ENCODE measurements at regions not wholly inside any gene's neighbourhood (a gene's known extent, or its start where the extent isn't known, plus 50 kb on each side); places are given as distances from the start of the nearest gene placed in this dataset.
"Not testable (repeated sequence)": the region's sequence is repeated elsewhere in the genome, so short reads cannot be mapped to it uniquely, and the experiment has no call there.

DNA sequence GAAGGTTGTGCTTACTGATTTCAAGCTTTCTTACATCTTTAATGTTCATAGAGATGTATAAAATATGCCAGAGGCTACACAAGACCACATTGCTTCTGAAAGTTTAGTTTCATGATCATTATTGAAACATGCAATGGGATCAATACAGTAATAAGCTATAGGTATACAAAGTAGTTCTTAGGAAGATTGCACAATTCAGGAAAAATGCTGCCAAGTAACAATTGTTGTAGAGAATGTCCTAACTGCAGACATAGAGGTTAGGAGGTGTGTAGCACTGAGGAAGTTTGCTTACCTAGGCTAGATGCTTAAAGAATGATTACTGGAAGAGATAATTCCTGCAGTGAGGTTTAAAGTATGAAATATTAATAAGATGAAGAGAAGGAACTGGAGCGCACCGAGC is 259.5 kb upstream of the CYRIA start:
- Histone ChIP-seq H4K20me1 (ENCODE audit: control insufficient read depth, insufficient read depth) (no peaks in the 10 kb centered on the region), H3K4me3 (no peak overlapping the region), H3K79me2 (ENCODE audit: control insufficient read depth, insufficient read depth, low read length) (no peaks in the 10 kb centered on the region), H3K4me2 (ENCODE audit: control insufficient read depth, insufficient read depth) (no peak overlapping the region), H3K9ac (ENCODE audit: control insufficient read depth, insufficient read depth, low read length) (no peak overlapping the region), H3K27ac (ENCODE audit: control insufficient read depth, insufficient read depth) (no peak overlapping the region), H2AFZ (ENCODE audit: control insufficient read depth, low read depth, low read length) (no peak overlapping the region), H3K36me3 (ENCODE audit: control insufficient read depth in 2 of 2, insufficient read depth in 2 of 2, low read length in 1 of 2) (no peaks in the 10 kb centered on the region), H3K9me3 (replicated peaks; ENCODE audit: control insufficient read depth, insufficient read depth, low read length) (no peaks in the 10 kb centered on the region), H3K27me3 (replicated peaks in 1 of 2; ENCODE audit: control insufficient read depth in 2 of 2, insufficient read depth in 2 of 2, low read length in 1 of 2) (no peaks in the 10 kb centered on the region), H3K4me1 (ENCODE audit: control insufficient read depth, insufficient read depth, low read length) (no peaks in the 10 kb centered on the region)
- TF ChIP-seq YY1 (IDR thresholded peaks at IDR 0.05; ENCODE audit: low read depth, low read length) (no peak), BRCA1 (IDR thresholded peaks at IDR 0.05; ENCODE audit: low read depth, low read length) (no peak), SRF (IDR thresholded peaks at IDR 0.05; ENCODE audit: low read depth in 2 of 2, low read length in 2 of 2) (no peak), SMC3 (IDR thresholded peaks at IDR 0.05; ENCODE audit: borderline replicate concordance, low read length) (no peak), NFYB (IDR thresholded peaks at IDR 0.05; ENCODE audit: insufficient read depth, low read depth, low read length) (no peak), NFYA (IDR thresholded peaks at IDR 0.05; ENCODE audit: borderline replicate concordance, low read depth, low read length) (no peak), ETV6 (conservative IDR thresholded peaks at IDR 0.05 in 1 of 2, IDR thresholded peaks at IDR 0.05 in 1 of 2; ENCODE audit: borderline replicate concordance in 1 of 2, low read depth in 1 of 2) (no peak), EED (IDR thresholded peaks at IDR 0.05; ENCODE audit: low read depth) (no peak), MEF2B (IDR thresholded peaks at IDR 0.05; ENCODE audit: partially characterized antibody, poor library complexity, severe bottlenecking) (no peak), ZNF207 (IDR thresholded peaks at IDR 0.05; ENCODE audit: borderline replicate concordance) (no peak), EP300 (IDR thresholded peaks at IDR 0.05; ENCODE audit: borderline replicate concordance in 1 of 2, control insufficient read depth in 1 of 2, low read depth in 2 of 2, low read length in 2 of 2) (no peak), RAD51 (IDR thresholded peaks at IDR 0.05) (no peak)
- TF ChIP-seq, protein P1, sequence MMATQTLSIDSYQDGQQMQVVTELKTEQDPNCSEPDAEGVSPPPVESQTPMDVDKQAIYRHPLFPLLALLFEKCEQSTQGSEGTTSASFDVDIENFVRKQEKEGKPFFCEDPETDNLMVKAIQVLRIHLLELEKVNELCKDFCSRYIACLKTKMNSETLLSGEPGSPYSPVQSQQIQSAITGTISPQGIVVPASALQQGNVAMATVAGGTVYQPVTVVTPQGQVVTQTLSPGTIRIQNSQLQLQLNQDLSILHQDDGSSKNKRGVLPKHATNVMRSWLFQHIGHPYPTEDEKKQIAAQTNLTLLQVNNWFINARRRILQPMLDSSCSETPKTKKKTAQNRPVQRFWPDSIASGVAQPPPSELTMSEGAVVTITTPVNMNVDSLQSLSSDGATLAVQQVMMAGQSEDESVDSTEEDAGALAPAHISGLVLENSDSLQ (IDR thresholded peaks at IDR 0.05) = no peak
- TF ChIP-seq, protein P2, sequence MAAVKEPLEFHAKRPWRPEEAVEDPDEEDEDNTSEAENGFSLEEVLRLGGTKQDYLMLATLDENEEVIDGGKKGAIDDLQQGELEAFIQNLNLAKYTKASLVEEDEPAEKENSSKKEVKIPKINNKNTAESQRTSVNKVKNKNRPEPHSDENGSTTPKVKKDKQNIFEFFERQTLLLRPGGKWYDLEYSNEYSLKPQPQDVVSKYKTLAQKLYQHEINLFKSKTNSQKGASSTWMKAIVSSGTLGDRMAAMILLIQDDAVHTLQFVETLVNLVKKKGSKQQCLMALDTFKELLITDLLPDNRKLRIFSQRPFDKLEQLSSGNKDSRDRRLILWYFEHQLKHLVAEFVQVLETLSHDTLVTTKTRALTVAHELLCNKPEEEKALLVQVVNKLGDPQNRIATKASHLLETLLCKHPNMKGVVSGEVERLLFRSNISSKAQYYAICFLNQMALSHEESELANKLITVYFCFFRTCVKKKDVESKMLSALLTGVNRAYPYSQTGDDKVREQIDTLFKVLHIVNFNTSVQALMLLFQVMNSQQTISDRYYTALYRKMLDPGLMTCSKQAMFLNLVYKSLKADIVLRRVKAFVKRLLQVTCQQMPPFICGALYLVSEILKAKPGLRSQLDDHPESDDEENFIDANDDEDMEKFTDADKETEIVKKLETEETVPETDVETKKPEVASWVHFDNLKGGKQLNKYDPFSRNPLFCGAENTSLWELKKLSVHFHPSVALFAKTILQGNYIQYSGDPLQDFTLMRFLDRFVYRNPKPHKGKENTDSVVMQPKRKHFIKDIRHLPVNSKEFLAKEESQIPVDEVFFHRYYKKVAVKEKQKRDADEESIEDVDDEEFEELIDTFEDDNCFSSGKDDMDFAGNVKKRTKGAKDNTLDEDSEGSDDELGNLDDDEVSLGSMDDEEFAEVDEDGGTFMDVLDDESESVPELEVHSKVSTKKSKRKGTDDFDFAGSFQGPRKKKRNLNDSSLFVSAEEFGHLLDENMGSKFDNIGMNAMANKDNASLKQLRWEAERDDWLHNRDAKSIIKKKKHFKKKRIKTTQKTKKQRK (IDR thresholded peaks at IDR 0.05; ENCODE audit: low read depth, low read length) = no peak
- SMC1A ChIA-PET (ENCODE audit: uncharacterized antibody, unreplicated experiment) = interaction anchor here (1.1 to 1.4 kb wide), 2 partner anchors 35 to 384 kb away, joined by 3 to 4 read pairs; no protein-coding TSS in a partner anchor
- CTCF ChIA-PET = interaction anchor here (0.7 kb wide), 1 partner anchor 52 kb away, joined by 3 read pairs; no protein-coding TSS in a partner anchor
- RAD21 ChIA-PET (ENCODE audit: unreplicated experiment) = no interaction called here
- in situ Hi-C loops (cut with MboI) = no loop called here
- WGBS (ENCODE audit: insufficient coverage, insufficient replicate concordance, low lambda C conversion rate, missing lambda C conversion rate) = 50% methylated on average over 2 of the region's 2 CpGs
- no peak for DNase-seq (ENCODE audit: low read depth, low spot score)
- intact Hi-C loops (cut with micrococcal nuclease; ENCODE audit: unreplicated experiment) = no loop called here
- ATAC-seq = no peak
- no TSS peak for BruUV-seq (replicated peaks)
- POLR2A ChIA-PET = no interaction called here
- FAIRE-seq = no peak

GRCh38 chr2:16915341-16915755 is 249.7 kb upstream of the CYRIA start:
- H3K27me3 ChIP-seq (replicated peaks in 1 of 2; ENCODE audit: control insufficient read depth in 2 of 2, insufficient read depth in 2 of 2, low read length in 1 of 2); CTCF ChIA-PET; H3K79me2 ChIP-seq (ENCODE audit: control insufficient read depth, insufficient read depth, low read length); H3K4me2 ChIP-seq (ENCODE audit: control insufficient read depth, insufficient read depth); ATAC-seq; intact Hi-C loops (cut with micrococcal nuclease; ENCODE audit: unreplicated experiment); H3K36me3 ChIP-seq (ENCODE audit: control insufficient read depth in 2 of 2, insufficient read depth in 2 of 2, low read length in 1 of 2); H4K20me1 ChIP-seq (ENCODE audit: control insufficient read depth, insufficient read depth); H3K27ac ChIP-seq (ENCODE audit: control insufficient read depth, insufficient read depth); RAD21 ChIA-PET (ENCODE audit: unreplicated experiment); FAIRE-seq; H3K4me3 ChIP-seq; H3K4me1 ChIP-seq (ENCODE audit: control insufficient read depth, insufficient read depth, low read length); BruUV-seq (replicated peaks); H3K9me3 ChIP-seq (replicated peaks; ENCODE audit: control insufficient read depth, insufficient read depth, low read length); POLR2A ChIA-PET; in situ Hi-C loops (cut with MboI); H3K9ac ChIP-seq (ENCODE audit: control insufficient read depth, insufficient read depth, low read length); H2AFZ ChIP-seq (ENCODE audit: control insufficient read depth, low read depth, low read length); DNase-seq (ENCODE audit: low read depth, low spot score): not testable (repeated sequence)
- SMC1A ChIA-PET (ENCODE audit: uncharacterized antibody, unreplicated experiment) = interaction anchor here (0.9 kb wide), 1 partner anchor 38 kb away, joined by 3 read pairs; no protein-coding TSS in a partner anchor
- 2% methylated on average over 3 of the region's 3 CpGs for WGBS (ENCODE audit: insufficient coverage, insufficient replicate concordance, low lambda C conversion rate, missing lambda C conversion rate)
